GM23338 (cell line): ENCODE measurements at regions not wholly inside any gene's neighbourhood (a gene's known extent, or its start where the extent isn't known, plus 50 kb on each side); places are given as distances from the start of the nearest gene placed in this dataset.

Experiments
- CTCF ChIP-seq, 2 experiments: fragments of 200-600 bp in 1 of 2; sonication (generic) in 1 of 2; conservative IDR thresholded peaks; 2 replicates each; pipeline versions ENCODE4 v1.5.1 to v1.6.1; 2016 to 2017; ENCODE audit warnings: antibody characterized with exemption in 2 of 2, low read depth in 2 of 2, mild to moderate bottlenecking in 2 of 2, moderate library complexity in 1 of 2
- EZH2 ChIP-seq: fragments of 200-600 bp; sonication (generic); IDR thresholded peaks from one replicate; pipeline ENCODE4 v1.8.0; 2017; ENCODE audit warnings: antibody characterized with exemption, mild to moderate bottlenecking, low read depth; ENCODE audit not compliant: unreplicated experiment
- REST ChIP-seq: IDR thresholded peaks from one replicate; pipeline ENCODE4 v1.6.1; 2018; ENCODE audit warnings: antibody characterized with exemption; ENCODE audit not compliant: unreplicated experiment

- TF ChIP-seq CTCF (conservative IDR thresholded peaks at IDR 0.05; ENCODE audit: low read depth in 2 of 2) (no peak), EZH2 (no peak), REST (no peak)
Observed at GRCh38 chr14:25602106-25602505, 552.2 kb upstream of the STXBP6 start.
